Coronary artery (tissue), 2 donors: ENCODE measurements at regions not wholly inside any gene's neighbourhood (a gene's known extent, or its start where the extent isn't known, plus 50 kb on each side); places are given as distances from the start of the nearest gene placed in this dataset.
"Not testable (repeated sequence)": the region's sequence is repeated elsewhere in the genome, so short reads cannot be mapped to it uniquely, and the experiment has no call there.

Source experiments
- DNase-seq: peaks from one replicate; pipeline ENCODE4 v3.0.0-alpha.2; 2017; ENCODE audit warnings: low spot score
- H3K27ac ChIP-seq, 2 donors: fragments of 200-600 bp; sonication (generic); one replicate each; pipeline ENCODE4 v1.5.1; 2016 to 2019
- H3K4me3 ChIP-seq: fragments of 200-600 bp; sonication (generic); 2 replicates; pipeline ENCODE4 v1.5.1; 2016; ENCODE audit warnings: mild to moderate bottlenecking, moderate library complexity
- CTCF ChIP-seq: fragments of 200-600 bp; sonication (generic); IDR thresholded peaks from one replicate; pipeline ENCODE4 v1.5.1; 2019; ENCODE audit warnings: antibody characterized with exemption

GRCh38 chr4:159697322-159698283, 594.7 kb downstream of the RAPGEF2 start:
- TF ChIP-seq CTCF, result no peak
- Histone ChIP-seq H3K4me3 (no peak overlapping the region), H3K27ac (no peak overlapping the region)
- no peak for DNase-seq

GRCh38 chr4:159698336-159698735, 595.5 kb downstream of the RAPGEF2 start:
- no peak overlapping the region for H3K27ac ChIP-seq
- no peak overlapping the region for H3K4me3 ChIP-seq
- DNase-seq, result no peak
- no peak for TF ChIP-seq CTCF

GRCh38 chr4:159702200-159702599, 599.3 kb downstream of the RAPGEF2 start:
- Histone ChIP-seq H3K4me3 (no peak overlapping the region), H3K27ac (no peak overlapping the region)
- TF ChIP-seq CTCF, result no peak
- DNase-seq, result no peak

- no peak for TF ChIP-seq CTCF
- H3K4me3 ChIP-seq, result no peak overlapping the region
- no peak for DNase-seq
- H3K27ac ChIP-seq, result no peak overlapping the region
Observed at GRCh38 chr4:159705334-159705733, 602.5 kb downstream of the RAPGEF2 start.

- Histone ChIP-seq H3K27ac (no peak overlapping the region), H3K4me3 (no peak overlapping the region)
- TF ChIP-seq CTCF, result no peak
- no peak for DNase-seq
Observed at GRCh38 chr4:159706704-159707103, 603.8 kb downstream of the RAPGEF2 start.

- not testable (repeated sequence) for H3K27ac ChIP-seq, H3K4me3 ChIP-seq, DNase-seq
Observed at GRCh38 chr4:159715180-159715579, 612.3 kb downstream of the RAPGEF2 start.

GRCh38 chr4:159719531-159719930, 616.7 kb downstream of the RAPGEF2 start:
- no peak overlapping the region for H3K27ac ChIP-seq
- no peak for TF ChIP-seq CTCF
- no peak for DNase-seq
- H3K4me3 ChIP-seq, result no peak overlapping the region
